ACC112 (cell line): ENCODE measurements at regions not wholly inside any gene's neighbourhood (a gene's known extent, or its start where the extent isn't known, plus 50 kb on each side); places are given as distances from the start of the nearest gene placed in this dataset.
"Not testable (repeated sequence)": the region's sequence is repeated elsewhere in the genome, so short reads cannot be mapped to it uniquely, and the experiment has no call there.

Experiments
- H2AFZ ChIP-seq: fragments of 200-600 bp; sonication (generic); one replicate; pipeline ENCODE4 v1.6.0; 2017; ENCODE audit warnings: antibody characterized with exemption, low read length; ENCODE audit not compliant: unreplicated experiment
- H3K27ac ChIP-seq: fragments of 200-600 bp; sonication (generic); 2 replicates; pipeline ENCODE4 v1.5.1; 2014; ENCODE audit warnings: low read depth, mild to moderate bottlenecking, antibody characterized with exemption, low read length, moderate library complexity
- H3K27me3 ChIP-seq: fragments of 200-600 bp; sonication (generic); 2 replicates; pipeline ENCODE4 v1.6.1; 2014; ENCODE audit warnings: mild to moderate bottlenecking, antibody characterized with exemption, low read length, moderate library complexity, mixed read lengths; ENCODE audit not compliant: insufficient read depth
- H3K36me3 ChIP-seq: fragments of 200-600 bp; sonication (generic); 2 replicates; pipeline ENCODE4 v1.6.1; 2016; ENCODE audit warnings: mild to moderate bottlenecking, antibody characterized with exemption, low read length, moderate library complexity, mixed read lengths; ENCODE audit not compliant: insufficient read depth
- H3K4me1 ChIP-seq: fragments of 200-600 bp; sonication (generic); one replicate; pipeline ENCODE4 v1.6.1; 2016; ENCODE audit warnings: low read length, mixed read lengths; ENCODE audit not compliant: insufficient read depth, unreplicated experiment, control insufficient read depth
- H3K4me3 ChIP-seq: fragments of 200-600 bp; sonication (generic); 2 replicates; pipeline ENCODE4 v1.5.1; 2014; ENCODE audit warnings: mild to moderate bottlenecking, low read depth, low read length
- H3K79me2 ChIP-seq: fragments of 200-600 bp; sonication (generic); one replicate; pipeline ENCODE4 v1.6.0; 2016; ENCODE audit warnings: low read length; ENCODE audit not compliant: control insufficient read depth, unreplicated experiment, insufficient read depth

DNA sequence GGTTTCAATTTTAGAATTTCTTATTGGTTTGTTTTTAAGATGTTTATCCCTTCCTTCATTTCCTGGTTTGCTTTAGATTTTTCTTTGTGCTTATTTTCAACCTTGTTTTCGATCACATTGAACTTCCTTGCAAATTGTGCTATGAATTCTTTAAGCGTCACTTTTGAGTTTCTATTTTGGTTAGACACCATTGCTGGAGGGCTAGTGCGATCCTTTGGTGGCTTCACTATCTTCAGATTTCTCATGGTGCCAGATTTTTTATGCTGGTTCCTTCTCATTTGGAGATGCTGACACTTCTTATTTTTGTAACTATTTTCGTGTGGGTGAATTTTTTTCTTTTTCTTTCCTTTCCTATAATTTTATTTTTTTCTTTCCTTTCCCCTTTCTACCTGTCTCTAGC is 227.2 kb upstream of the HDX start:
- no peaks in the 10 kb centered on the region for H3K79me2 ChIP-seq
- H3K27me3 ChIP-seq = no peaks in the 10 kb centered on the region
- no peaks in the 10 kb centered on the region for H3K36me3 ChIP-seq
- no peak overlapping the region for H3K27ac ChIP-seq
- H2AFZ ChIP-seq = no peak overlapping the region
- no peak overlapping the region for H3K4me3 ChIP-seq
- H3K4me1 ChIP-seq = no peaks in the 10 kb centered on the region

DNA sequence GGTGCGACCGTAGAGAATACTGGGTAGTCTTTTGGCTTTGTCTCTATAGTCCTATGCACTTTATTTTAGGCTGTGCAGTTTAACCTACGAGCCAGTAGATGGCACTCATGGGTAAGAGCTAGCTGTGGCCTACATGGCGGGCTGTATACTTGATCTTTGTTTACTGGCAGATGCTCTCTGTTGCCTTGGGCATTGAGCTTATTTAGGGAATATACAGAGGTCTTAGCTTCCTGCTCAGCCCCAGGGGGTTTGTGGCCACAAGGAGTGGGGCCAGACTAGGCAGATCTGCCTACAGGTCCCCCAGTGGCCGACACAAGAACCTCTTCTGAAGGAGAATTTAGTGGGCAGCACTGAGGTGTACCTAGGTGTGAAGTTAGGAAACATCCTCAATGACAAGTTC is 227.6 kb upstream of the HDX start:
- Histone ChIP-seq H3K4me1 (no peaks in the 10 kb centered on the region), H2AFZ (no peak overlapping the region), H3K4me3 (no peak overlapping the region), H3K36me3 (no peaks in the 10 kb centered on the region), H3K27me3 (no peaks in the 10 kb centered on the region), H3K27ac (no peak overlapping the region), H3K79me2 (no peaks in the 10 kb centered on the region)

DNA sequence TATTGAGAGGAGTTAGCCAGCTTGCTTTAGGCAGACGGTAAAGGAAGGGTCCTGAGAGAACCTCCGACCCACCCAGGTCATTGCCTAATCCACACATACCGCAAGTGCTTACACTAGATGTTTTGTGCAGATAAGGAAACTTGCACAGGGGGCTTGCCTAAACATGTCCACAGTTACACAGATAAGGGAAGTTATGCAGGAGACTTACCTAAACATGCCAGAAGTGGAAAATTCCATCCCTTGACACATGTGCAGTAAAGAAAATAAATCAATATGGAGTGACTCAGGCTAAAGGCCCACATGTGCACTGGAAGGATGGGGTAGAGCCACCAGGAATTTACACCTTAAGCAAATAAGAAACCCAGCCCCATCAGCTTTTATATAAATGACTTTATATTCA is 232.8 kb upstream of the HDX start:
- Histone ChIP-seq H3K27me3 (no peaks in the 10 kb centered on the region), H3K36me3 (no peaks in the 10 kb centered on the region), H2AFZ (no peak overlapping the region), H3K79me2 (no peaks in the 10 kb centered on the region), H3K4me3 (no peak overlapping the region), H3K4me1 (no peaks in the 10 kb centered on the region), H3K27ac (no peak overlapping the region)

DNA sequence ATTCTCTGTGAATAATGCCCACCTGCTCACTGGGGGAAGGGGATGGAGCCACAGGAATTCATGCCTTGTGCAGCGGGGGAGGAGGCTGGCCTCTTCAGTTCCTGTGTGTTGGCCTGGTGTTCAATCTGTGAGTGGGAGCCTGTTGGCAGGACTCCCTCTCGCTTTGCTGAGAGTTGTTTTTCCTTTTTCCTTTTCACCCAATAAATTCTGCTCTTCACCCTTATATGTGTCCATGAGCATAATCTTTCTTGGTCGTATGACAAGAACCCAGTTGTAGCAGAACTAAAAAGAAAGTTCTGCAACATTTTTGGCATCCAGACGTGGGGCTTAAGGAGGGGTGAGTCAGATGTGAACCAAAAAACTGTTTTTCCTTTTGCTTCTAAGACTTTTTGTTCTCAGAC is 235.2 kb upstream of the HDX start:
- no peak overlapping the region for H3K4me3 ChIP-seq
- H3K27me3 ChIP-seq = no peaks in the 10 kb centered on the region
- H3K27ac ChIP-seq = no peak overlapping the region
- no peaks in the 10 kb centered on the region for H3K79me2 ChIP-seq
- no peaks in the 10 kb centered on the region for H3K36me3 ChIP-seq
- H3K4me1 ChIP-seq = no peaks in the 10 kb centered on the region
- H2AFZ ChIP-seq = no peak overlapping the region

DNA sequence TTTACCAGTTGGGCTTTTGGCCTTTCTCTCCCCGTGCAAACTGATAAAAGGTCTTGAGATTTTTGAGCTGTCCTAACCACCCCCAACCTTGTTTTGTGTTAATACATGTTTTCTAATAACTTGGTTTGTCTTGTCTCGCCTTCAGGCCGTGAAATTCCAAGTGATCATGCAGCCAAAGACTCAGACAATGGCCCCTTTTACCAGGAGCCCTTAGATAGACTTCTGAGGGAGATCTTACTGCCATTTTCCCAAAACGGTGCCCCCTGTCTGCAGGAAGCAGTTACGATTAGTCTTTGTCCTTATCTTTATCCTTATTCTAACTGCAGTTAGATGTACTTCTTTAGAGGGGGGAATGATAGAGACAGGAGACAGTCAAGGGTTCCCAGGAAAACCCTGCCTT is 245.3 kb upstream of the HDX start:
- Histone ChIP-seq H3K27ac (no peak overlapping the region), H3K27me3 (no peaks in the 10 kb centered on the region), H2AFZ (no peak overlapping the region), H3K4me1 (no peaks in the 10 kb centered on the region), H3K4me3 (no peak overlapping the region), H3K36me3 (no peaks in the 10 kb centered on the region), H3K79me2 (no peaks in the 10 kb centered on the region)

DNA sequence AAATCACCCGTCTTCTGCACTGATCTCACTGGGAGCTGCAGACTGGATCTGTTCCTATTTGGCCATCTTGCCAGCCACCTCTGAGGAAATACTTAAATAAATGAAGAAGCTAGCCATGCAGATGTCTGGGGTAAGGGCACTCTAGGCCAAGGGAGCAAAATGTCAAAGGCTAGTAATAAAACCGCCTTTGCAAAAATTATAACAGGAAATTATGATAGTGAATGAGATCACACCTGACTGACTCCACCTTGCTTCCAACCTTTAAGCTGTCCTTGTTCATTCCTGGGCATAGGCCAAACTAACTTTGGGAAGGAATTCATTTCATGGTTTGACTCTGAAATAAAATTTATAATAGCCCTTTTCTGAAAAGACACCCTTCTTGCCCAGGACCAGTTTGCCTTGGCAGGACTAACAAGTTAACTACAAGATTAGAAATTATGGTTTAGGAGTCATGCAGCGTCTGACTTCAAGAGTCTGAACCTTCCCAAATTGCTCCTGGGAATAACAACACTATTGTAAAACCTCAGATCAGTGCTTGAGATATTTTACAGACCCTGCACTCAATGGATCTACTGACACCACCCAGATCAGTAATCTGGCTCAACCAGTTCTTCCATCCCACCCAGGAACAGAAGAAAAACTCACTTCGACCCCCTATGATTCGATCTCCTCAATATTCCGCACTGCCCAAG is 246.9 kb upstream of the HDX start:
- Histone ChIP-seq H3K27ac (no peak overlapping the region), H3K27me3 (no peaks in the 10 kb centered on the region), H3K79me2 (no peaks in the 10 kb centered on the region), H3K4me3 (no peak overlapping the region), H2AFZ (no peak overlapping the region), H3K4me1 (no peaks in the 10 kb centered on the region), H3K36me3 (no peaks in the 10 kb centered on the region)

DNA sequence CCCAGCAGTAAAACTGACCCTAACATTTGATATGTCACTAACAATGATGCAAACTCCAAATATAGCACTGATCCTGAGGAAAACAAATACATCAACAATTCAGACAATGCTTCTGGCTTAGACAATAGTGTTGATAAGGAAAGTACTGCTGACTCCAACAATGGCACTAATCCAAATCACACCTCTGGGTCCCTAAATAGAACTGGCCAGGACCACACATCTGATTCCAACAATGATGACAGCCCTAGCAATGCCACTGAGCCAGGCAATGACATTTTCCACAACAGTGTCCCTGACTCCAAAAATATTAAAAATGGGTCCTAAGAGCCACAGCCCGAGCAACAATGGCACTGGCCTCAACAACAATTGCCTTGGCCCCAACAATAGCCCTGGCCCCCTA is 243.1 kb upstream of the APOOL start:
- no peak overlapping the region for H2AFZ ChIP-seq
- H3K79me2 ChIP-seq = no peaks in the 10 kb centered on the region
- no peaks in the 10 kb centered on the region for H3K4me1 ChIP-seq
- H3K27ac ChIP-seq = no peak overlapping the region
- no peaks in the 10 kb centered on the region for H3K27me3 ChIP-seq
- no peaks in the 10 kb centered on the region for H3K36me3 ChIP-seq
- no peak overlapping the region for H3K4me3 ChIP-seq

DNA sequence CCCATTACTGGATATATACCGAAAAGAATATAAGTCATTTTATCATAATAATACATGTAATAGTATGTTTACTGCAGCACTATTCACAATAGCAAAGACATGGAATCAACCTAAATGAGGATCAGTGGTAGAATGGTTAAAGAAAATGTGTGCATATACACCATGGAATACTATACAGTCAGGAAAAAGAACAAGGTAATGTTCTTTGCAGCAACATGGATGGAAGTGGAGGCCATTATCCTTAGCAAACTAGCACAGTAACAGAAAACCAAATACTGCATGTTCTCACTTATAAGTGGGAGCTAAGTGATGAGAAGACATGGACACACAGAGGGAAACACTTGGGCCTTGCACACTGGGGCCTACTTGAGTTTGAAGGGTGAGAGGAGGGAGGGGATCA is 207.4 kb upstream of the APOOL start:
- H3K27ac ChIP-seq = no peak overlapping the region
- H2AFZ ChIP-seq = no peak overlapping the region
- H3K4me3 ChIP-seq = no peak overlapping the region
- H3K36me3 ChIP-seq = no peaks in the 10 kb centered on the region
- no peaks in the 10 kb centered on the region for H3K4me1 ChIP-seq
- H3K79me2 ChIP-seq = no peaks in the 10 kb centered on the region
- no peaks in the 10 kb centered on the region for H3K27me3 ChIP-seq

DNA sequence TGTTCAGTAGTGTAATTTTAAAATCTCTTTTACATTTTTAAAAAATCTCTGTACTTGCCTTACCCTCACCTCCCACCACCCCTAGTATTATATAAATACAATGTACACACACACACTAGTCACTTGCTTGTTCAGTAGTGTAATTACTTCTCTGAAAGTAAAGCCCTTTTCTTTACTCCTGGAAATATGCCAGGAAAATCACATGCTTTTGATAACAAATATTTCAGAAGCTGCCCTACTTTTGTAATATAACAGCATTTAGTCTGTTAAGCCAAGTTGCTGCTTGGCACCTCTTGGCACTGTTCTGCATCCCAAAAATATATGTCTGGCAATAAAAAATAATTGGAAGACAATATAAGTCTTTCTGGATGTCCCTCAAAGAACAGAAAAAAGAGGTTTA is 172.8 kb upstream of the APOOL start:
- Histone ChIP-seq H3K27ac (no peak overlapping the region), H3K4me1 (no peaks in the 10 kb centered on the region), H3K4me3 (no peak overlapping the region), H3K36me3 (no peaks in the 10 kb centered on the region), H2AFZ (no peak overlapping the region), H3K79me2 (no peaks in the 10 kb centered on the region), H3K27me3 (no peaks in the 10 kb centered on the region)

DNA sequence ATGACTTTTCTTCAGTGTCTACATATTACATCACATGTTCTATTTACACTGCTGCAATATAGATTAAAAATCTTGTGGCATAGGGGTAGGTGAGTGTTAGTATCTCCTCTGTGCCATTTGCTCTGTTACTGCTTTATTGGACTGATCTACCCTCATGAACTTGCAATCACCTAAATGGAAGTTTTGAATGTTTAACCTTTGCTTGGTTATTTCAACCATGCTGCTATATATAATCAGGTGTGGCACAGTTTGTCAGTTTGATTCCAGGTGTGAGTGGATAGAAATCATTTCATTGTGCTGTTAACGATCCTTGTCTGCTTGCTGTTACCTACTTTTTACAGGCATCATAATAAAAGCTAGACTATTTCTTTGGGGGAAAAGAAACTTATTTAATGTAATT is 157.1 kb upstream of the APOOL start:
- not testable (repeated sequence) for H3K4me1 ChIP-seq, H3K4me3 ChIP-seq, H3K27ac ChIP-seq, H3K36me3 ChIP-seq, H2AFZ ChIP-seq, H3K27me3 ChIP-seq, H3K79me2 ChIP-seq

DNA sequence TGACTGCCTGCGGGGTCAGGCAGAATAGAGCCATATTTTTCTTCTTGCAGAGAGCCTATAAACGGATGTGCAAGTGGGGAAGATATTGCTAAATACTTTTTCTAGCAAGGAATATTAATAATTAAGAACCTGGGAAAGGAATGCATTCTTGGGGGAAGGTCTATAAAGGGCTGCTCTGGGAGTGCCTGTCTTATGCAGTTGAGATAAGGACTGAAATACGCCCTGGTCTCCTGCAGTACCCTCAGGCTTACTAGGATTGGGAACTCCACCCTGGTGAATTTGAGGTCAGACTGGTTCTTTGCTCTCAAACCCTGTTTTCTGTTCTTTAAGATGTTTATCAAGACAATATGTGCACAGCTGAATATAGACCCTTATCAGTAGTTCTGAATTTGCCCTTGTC is 152.5 kb upstream of the APOOL start:
- not testable (repeated sequence) for H2AFZ ChIP-seq, H3K27me3 ChIP-seq, H3K4me1 ChIP-seq

More for the DNA sequence above, 152.5 kb upstream of the APOOL start:
- H3K79me2 ChIP-seq, H3K4me3 ChIP-seq, H3K36me3 ChIP-seq, H3K27ac ChIP-seq: not testable (repeated sequence)
